ENCODE measurements at regions not wholly inside any gene's neighbourhood (a gene's known extent, or its start where the extent isn't known, plus 50 kb on each side); places are given as distances from the start of the nearest gene placed in this dataset.

DNA sequence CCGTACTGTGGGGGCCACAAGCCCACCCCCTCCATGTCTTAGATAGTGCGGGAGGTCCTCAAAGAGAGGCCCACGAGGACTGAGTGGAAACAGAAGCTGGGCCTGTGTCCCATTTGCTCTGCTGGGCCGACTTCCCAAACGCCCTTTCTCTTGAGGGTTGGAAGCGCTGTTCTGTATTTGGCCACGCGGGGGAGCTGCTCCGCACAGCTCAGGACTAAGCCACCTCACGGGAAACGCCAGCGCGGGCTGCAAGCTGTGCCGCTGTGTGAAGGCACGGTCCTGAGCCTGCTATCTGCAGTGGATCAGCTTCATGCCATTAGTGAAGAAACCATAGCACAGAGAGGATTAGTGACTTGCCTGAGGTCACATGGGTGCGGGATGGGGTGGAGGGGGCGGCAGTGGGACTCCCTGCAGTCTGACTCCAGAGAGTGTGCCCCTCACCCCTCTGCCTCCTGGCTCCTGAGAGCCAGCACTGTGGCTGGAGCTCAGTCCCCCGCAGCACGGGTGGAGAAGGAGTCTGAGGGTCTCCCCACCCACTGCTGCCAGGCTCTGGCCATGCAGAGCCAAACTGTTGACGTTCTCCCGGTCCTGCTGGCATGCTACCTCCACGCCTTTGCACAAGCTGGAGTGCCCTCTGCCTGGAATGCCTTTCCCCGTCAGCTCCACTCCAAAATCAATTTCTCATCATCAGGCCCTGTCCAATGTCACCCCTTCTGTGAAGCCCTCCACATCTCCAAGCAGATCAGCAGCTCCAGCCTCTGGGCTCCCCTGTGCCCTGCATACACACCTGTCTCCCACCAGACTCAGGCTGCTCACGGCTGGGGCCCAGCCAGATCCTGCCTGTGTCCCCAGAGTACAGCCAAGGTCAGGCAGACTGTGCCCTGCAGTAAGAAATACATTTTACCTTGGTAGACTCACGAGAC, 51.5 kb upstream of the LRRC32 start:
- H3K4me3 ChIP-seq (ENCODE audit: low read length) = no peak overlapping the region
- peak; percentile 77 for DNase-seq (ENCODE audit: low read depth)
- TF ChIP-seq CTCF (conservative IDR thresholded peaks at IDR 0.05; ENCODE audit: low read length) = peak; percentile 89

GRCh38 chr11:76723142-76723541, 52.6 kb upstream of the LRRC32 start:
- TF ChIP-seq CTCF (conservative IDR thresholded peaks at IDR 0.05; ENCODE audit: low read length) = no peak
- H3K4me3 ChIP-seq (ENCODE audit: low read length) = no peak overlapping the region
- no peak for DNase-seq (ENCODE audit: low read depth)

GRCh38 chr11:76723548-76723947, 53.0 kb upstream of the LRRC32 start:
- no peak for TF ChIP-seq CTCF (conservative IDR thresholded peaks at IDR 0.05; ENCODE audit: low read length)
- no peak overlapping the region for H3K4me3 ChIP-seq (ENCODE audit: low read length)
- DNase-seq (ENCODE audit: low read depth) = no peak

DNA sequence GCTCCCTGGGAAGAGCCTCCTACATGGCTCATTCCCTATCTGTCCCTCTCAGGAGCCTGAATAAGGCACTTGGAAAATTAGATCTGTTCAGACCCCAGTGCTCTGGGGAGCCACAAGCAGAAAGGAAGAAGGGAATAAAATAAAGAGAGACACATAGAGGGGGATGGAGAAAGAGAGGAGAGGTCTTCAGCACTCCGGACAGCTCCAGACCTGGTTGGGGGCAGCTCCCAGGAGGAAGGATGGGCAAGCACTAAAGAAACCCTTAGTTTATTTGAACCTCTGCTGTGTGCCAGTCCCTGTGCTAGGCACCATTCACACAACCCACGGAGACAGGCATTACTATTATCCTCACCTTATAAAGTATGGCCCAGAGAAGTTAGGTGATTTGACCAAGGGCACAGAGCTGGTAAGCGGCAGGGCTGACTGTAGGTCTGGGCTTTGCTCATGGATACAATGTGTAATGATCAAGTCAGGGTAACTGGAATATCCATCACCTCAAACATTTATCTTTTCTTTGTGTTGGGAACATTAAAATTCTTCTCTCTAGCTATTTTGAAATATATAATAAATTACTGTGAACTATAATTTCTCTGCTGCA, 53.7 kb upstream of the LRRC32 start:
- no peak for DNase-seq (ENCODE audit: low read depth)
- no peak overlapping the region for H3K4me3 ChIP-seq (ENCODE audit: low read length)
- TF ChIP-seq CTCF (conservative IDR thresholded peaks at IDR 0.05; ENCODE audit: low read length) = no peak

DNA sequence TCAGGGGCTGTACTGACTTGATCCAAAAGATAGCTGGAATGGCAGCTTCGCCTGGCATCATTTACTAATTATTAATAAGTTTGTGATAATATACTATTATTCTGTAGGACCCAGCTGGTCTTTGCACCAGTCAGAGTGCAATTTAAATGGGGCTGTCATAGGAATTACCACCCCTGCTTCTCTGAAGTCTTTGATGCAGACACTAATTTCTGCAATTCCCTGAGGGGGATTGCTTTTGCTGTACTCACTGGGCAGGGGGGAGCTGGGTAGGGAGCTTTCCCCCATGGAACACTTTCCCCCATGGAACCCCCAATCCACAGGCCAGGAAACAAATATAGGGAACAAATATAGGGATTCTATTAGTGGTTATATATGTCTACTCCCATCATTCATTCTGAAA, 54.9 kb upstream of the TSKU start:
- no peak for DNase-seq (ENCODE audit: low read depth)
- H3K4me3 ChIP-seq (ENCODE audit: low read length) = no peak overlapping the region
- no peak for TF ChIP-seq CTCF (conservative IDR thresholded peaks at IDR 0.05; ENCODE audit: low read length)

- H3K4me3 ChIP-seq (ENCODE audit: low read length) = no peak overlapping the region
- DNase-seq (ENCODE audit: low read depth) = no peak
- no peak for TF ChIP-seq CTCF (conservative IDR thresholded peaks at IDR 0.05; ENCODE audit: low read length)
Observed at GRCh38 chr11:76728778-76729177, 54.4 kb upstream of the TSKU start.

DNA sequence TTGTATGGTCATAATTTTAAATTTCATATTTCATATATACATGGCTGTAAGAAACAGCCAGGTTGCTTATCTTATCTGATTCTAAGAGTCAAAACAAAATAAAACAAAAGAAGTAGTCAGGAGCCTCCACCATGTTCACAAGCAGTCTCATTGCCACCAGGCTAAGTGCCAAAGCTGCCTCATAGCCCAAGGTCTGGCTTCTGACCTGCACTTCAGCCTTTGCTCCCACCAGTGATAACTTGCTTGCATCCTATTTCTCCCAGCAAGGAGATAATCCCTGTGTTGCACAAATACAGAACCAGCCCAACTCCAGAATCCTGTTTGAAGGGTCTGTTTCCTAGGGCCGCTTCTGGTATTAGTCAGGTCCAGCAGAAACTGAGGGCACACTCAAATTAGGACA, 53.9 kb upstream of the TSKU start:
- no peak overlapping the region for H3K4me3 ChIP-seq (ENCODE audit: low read length)
- no peak for DNase-seq (ENCODE audit: low read depth)
- TF ChIP-seq CTCF (conservative IDR thresholded peaks at IDR 0.05; ENCODE audit: low read length) = no peak
